GF-D8 (cell line): ENCODE measurements at regions not wholly inside any gene's neighbourhood (a gene's known extent, or its start where the extent isn't known, plus 50 kb on each side); places are given as distances from the start of the nearest gene placed in this dataset.
"Not testable (repeated sequence)": the region's sequence is repeated elsewhere in the genome, so short reads cannot be mapped to it uniquely, and the experiment has no call there.

Source experiments
- DNase-seq: peaks from one replicate; lab custom pipeline; 2025; lab: John Stamatoyannopoulos, UW

GRCh38 chr7:97377713-97378112, 260.2 kb downstream of the SDHAF3 start:
- no peak for DNase-seq

GRCh38 chr7:97381815-97382554, 264.5 kb downstream of the SDHAF3 start:
- no peak for DNase-seq

DNA sequence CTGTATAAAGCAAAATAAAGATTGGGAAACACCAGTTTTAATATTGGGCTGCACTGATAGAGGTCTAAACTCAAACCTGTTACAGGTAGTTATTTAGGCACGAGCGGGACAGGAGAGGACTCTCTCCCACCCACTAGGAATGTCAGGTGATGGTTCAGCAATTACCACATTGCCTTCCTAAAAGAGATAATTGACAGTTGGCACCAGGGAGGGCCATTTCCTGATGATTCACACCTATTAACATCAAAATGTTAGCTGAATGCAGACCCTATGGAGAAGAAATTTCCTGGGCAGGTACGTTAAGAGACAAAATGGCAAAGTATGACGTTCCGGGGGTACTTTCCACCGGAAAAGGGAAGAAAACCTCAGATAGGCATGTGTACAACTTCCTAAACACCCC, 272.6 kb downstream of the SDHAF3 start:
- DNase-seq: no peak

GRCh38 chr7:97390915-97391593, 273.6 kb downstream of the SDHAF3 start:
- no peak for DNase-seq

DNA sequence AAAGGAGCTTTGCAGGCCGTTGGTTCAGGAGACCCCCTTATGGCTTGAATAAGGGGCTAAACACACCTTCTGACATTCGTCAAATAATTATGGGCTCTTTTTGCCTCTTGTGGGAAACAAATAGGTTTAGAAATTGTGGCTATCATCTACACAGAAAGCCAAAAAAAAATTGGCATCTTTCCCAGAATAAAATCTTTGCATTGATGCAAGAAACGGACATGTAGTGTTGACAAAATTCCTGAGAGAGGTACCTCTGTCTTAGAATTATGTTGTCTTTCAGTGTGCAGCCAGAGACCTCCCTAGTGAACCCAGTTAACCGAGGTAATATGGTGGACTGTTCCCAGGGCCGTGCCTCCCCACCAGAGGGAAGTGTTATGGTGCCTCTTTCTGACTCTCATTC, 283.9 kb downstream of the SDHAF3 start:
- no peak for DNase-seq

GRCh38 chr7:97405835-97406234, 288.3 kb downstream of the SDHAF3 start:
- DNase-seq: no peak

GRCh38 chr7:97407106-97407505, 289.6 kb downstream of the SDHAF3 start:
- DNase-seq: no peak

GRCh38 chr7:97409346-97409745, 291.8 kb downstream of the SDHAF3 start:
- no peak for DNase-seq

DNA sequence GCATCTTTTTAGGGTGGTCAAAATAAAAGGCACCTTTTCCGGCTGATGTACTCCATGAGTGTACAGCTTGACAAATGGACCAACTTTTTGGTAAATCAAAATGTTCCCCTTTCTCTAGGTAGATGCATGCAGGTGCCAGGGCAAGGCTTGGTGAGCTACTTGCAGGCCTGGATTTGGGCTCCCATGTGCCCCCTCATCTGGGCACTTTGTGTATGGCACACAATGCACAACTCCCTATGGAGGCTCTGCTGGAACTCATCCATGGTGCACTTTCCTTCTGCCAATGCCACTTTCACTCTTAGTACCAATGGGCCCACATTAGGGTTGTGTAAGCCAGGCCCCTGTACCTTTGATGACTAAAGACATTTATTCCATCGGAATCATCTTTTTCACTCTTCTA, 300.8 kb downstream of the SDHAF3 start:
- no peak for DNase-seq

DNA sequence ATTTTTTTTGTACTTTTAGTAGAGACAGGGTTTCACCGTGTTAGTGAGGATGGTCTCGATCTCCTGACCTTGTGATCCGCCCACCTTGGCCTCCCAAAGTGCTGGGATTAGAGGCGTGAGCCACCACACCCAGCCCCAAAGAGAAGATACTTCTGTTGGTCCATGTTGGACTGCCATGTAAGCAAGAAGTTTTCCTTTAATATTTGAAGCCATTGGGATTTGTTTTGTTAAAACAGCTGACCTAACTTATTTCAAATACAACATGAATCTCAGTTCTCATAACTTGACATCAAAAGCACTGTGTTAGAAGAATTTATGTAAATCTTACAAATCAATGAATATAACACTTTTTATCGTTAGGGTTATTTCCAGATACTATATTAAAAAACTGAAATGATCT, 302.4 kb downstream of the SDHAF3 start:
- no peak for DNase-seq

- DNase-seq: no peak
Measured at GRCh38 chr7:97421307-97421930, 303.9 kb downstream of the SDHAF3 start.

DNA sequence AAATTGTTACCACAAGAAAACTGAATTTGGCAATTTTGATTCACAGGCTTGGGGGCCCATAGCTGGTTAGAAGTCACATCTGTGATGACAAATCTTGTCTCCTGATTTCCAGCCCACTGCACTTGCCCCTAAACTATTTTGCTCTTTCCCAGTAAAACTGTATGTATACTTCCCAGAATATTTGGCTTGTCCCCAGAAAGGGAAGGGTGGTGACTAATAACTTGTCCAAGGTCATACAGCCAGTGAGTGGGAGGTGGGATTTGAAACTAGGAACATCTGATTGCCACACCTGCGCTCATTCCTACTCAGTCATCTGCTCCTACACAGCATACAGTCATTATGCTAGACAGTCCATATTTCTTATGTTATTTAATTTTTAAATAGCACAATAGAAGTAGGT, 304.5 kb downstream of the SDHAF3 start:
- no peak for DNase-seq

- DNase-seq: no peak
Measured at GRCh38 chr7:97430006-97430405, 301.9 kb upstream of the TAC1 start.

DNA sequence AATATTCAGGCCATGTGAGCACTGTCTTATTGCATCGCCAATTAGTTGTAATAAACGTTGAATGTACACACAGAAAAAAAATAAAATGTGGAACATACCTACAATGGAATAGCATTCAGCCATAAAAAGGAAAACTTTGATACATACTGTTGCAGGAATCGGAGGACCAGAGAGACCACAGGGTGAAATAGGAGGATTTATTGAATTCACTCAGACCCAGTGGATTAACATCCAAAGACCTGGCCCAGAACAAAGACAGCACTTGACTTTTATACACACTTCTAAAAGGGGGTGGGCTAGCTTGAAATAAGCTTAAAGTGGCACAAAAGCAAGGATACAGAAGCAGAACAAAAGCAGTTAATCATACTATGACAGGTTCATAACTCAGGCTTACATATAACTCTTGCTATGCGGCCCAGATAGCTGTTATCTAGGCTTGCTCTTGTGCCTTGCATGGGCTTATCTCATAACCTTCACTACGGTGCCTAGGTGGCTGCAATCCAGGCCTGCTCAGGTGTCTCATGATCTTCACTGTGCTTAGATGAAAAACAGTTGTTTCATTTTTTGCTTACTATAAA, 292.2 kb upstream of the TAC1 start:
- no peak for DNase-seq

DNA sequence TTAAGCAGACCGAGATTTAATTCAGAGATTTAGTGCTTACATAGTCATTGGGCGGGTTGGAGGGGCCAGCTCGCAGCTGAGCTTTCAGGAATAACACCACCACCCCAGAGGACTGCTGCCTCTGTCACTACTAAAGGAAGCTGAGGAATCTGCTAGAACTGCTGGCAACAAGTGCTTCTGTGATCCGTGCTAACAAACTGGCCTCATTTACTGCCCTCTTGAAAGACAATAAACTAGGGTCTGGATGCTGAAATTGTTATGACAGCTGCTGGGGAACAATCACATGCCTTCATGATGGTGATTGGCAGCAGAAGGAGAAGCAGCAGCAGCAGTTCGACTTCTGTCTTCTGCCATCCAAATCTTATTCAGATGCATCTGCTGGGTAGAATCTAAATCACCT, 285.5 kb upstream of the TAC1 start:
- DNase-seq: no peak

- not testable (repeated sequence) for DNase-seq
Measured at GRCh38 chr7:97449448-97449847, 282.4 kb upstream of the TAC1 start.

GRCh38 chr7:97450516-97450915, 281.4 kb upstream of the TAC1 start:
- DNase-seq: no peak

GRCh38 chr7:97454636-97455035, 277.2 kb upstream of the TAC1 start:
- no peak for DNase-seq

DNA sequence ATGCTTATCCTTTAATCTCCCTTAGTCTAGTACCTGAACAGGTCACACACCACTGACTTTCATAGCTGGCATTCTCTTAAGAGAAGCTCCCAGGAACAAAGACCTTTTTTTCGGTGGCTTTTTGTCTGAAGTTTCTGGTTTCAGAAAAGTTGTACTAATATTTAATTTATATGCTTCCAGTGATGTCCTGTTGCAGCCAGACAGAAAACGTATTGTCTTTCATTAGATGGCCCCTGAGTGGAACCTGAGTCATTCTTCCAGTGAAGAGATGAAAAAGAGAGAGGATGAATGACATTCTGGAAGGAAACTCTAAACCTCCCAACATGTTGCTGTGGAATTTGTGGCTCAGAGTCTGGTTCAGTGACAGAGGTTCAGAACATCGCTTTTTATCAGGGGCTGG, 274.8 kb upstream of the TAC1 start:
- DNase-seq: no peak

DNA sequence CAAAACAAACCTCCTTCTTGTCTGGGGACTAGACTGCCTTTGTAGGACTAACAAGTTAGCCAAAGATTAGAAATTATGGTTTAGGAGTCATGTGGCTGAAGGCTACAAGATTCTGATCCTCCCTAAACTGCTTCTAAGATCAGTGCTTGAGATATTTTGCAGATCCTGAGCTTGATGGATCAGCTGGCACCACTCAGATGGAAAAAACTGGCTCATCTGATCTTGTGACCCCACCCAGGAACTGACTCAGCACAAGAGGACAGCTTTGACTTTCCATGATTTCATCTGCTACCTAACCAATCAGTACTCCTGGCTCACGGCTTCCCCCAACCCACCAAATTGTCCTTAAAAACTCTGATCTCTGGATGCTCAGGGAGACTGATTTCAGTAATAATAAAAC, 271.5 kb upstream of the TAC1 start:
- DNase-seq: no peak

DNA sequence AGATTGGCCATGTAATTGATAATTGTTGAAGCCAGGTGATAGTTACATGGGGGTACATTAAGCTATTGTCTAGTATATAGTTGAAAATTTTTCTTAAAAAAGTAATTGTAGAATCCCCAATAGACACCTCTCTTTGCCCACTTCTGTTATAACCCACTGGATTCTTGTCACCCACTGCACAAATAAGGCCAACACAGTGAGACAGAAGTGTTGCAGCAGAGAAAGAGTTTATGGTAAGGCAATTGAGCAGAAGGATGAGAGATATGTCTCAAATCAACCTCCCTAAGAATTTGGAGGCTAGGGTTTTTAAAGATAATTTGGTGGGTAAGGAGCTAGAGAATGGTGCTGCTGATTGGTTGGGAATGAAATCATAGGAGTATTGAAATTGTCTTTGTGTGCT, 270.3 kb upstream of the TAC1 start:
- DNase-seq: no peak

- DNase-seq: no peak
Measured at GRCh38 chr7:97466071-97466470, 265.8 kb upstream of the TAC1 start.
